ENCODE measurements at regions not wholly inside any gene's neighbourhood (a gene's known extent, or its start where the extent isn't known, plus 50 kb on each side); places are given as distances from the start of the nearest gene placed in this dataset.

- H3K27ac ChIP-seq (ENCODE audit: low read length): no peak overlapping the region
- no peak overlapping the region for H3K4me2 ChIP-seq (ENCODE audit: low read length)
- no peaks in the 10 kb centered on the region for H4K20me1 ChIP-seq (ENCODE audit: low read length)
- H2AFZ ChIP-seq (ENCODE audit: low read length): no peak overlapping the region
- TF ChIP-seq CTCF (conservative IDR thresholded peaks at IDR 0.05; ENCODE audit: low read depth, low read length): no peak
- no peak for TF ChIP-seq EZH2 (IDR thresholded peaks at IDR 0.05; ENCODE audit: low read length, unreplicated experiment)
- TF ChIP-seq EZH2phosphoT487 (IDR thresholded peaks at IDR 0.05; ENCODE audit: borderline replicate concordance, low read length): no peak
- H3K4me3 ChIP-seq (ENCODE audit: low read length): no peak overlapping the region
- ATAC-seq (no peak), DNase-seq (no peak)
- no peak overlapping the region for H3K9ac ChIP-seq (ENCODE audit: low read length)
- H3K9me3 ChIP-seq (ENCODE audit: low read length): no peaks in the 10 kb centered on the region
- POLR2A ChIA-PET (ENCODE audit: unreplicated experiment): no interaction called here
- H3K9me2 ChIP-seq (replicated peaks; ENCODE audit: low read length): no peaks in the 10 kb centered on the region
- CTCF ChIA-PET: no interaction called here
- peaks cover 36% of the 10 kb centered on the region for H3K27me3 ChIP-seq (ENCODE audit: low read length)
- no peaks in the 10 kb centered on the region for H3K79me2 ChIP-seq (ENCODE audit: low read length)
- BruUV-seq (replicated peaks): no TSS peak
- H3K36me3 ChIP-seq (ENCODE audit: low read depth, low read length): no peaks in the 10 kb centered on the region
- intact Hi-C loops (cut with micrococcal nuclease): no loop called here
- no peaks in the 10 kb centered on the region for H3F3A ChIP-seq (ENCODE audit: low read length, unreplicated experiment)
- no peaks in the 10 kb centered on the region for H3K4me1 ChIP-seq (ENCODE audit: insufficient read depth, low read length)
Observed at GRCh38 chr16:86080982-86081381, 182.0 kb downstream of the IRF8 start.

- H3K4me2 ChIP-seq (ENCODE audit: low read length): no peak overlapping the region
- H4K20me1 ChIP-seq (ENCODE audit: low read length): no peaks in the 10 kb centered on the region
- no peaks in the 10 kb centered on the region for H3F3A ChIP-seq (ENCODE audit: low read length, unreplicated experiment)
- POLR2A ChIA-PET (ENCODE audit: unreplicated experiment): no interaction called here
- no peak overlapping the region for H3K27ac ChIP-seq (ENCODE audit: low read length)
- peaks cover 36% of the 10 kb centered on the region for H3K27me3 ChIP-seq (ENCODE audit: low read length)
- no peak for DNase-seq
- H2AFZ ChIP-seq (ENCODE audit: low read length): no peak overlapping the region
- BruUV-seq (replicated peaks): no TSS peak
- TF ChIP-seq EZH2 (IDR thresholded peaks at IDR 0.05; ENCODE audit: low read length, unreplicated experiment) (no peak), EZH2phosphoT487 (IDR thresholded peaks at IDR 0.05; ENCODE audit: borderline replicate concordance, low read length) (no peak), CTCF (conservative IDR thresholded peaks at IDR 0.05; ENCODE audit: low read depth, low read length) (no peak)
- CTCF ChIA-PET: no interaction called here
- no peaks in the 10 kb centered on the region for H3K9me3 ChIP-seq (ENCODE audit: low read length)
- no peak overlapping the region for H3K4me3 ChIP-seq (ENCODE audit: low read length)
- no peaks in the 10 kb centered on the region for H3K36me3 ChIP-seq (ENCODE audit: low read depth, low read length)
- H3K9me2 ChIP-seq (replicated peaks; ENCODE audit: low read length): no peaks in the 10 kb centered on the region
- no peaks in the 10 kb centered on the region for H3K4me1 ChIP-seq (ENCODE audit: insufficient read depth, low read length)
- intact Hi-C loops (cut with micrococcal nuclease): no loop called here
- H3K9ac ChIP-seq (ENCODE audit: low read length): no peak overlapping the region
- ATAC-seq: no peak
- no peaks in the 10 kb centered on the region for H3K79me2 ChIP-seq (ENCODE audit: low read length)
Observed at GRCh38 chr16:86082418-86083030, 183.6 kb downstream of the IRF8 start.

- POLR2A ChIA-PET (ENCODE audit: unreplicated experiment): no interaction called here
- no peak overlapping the region for H3K4me2 ChIP-seq (ENCODE audit: low read length)
- ATAC-seq: no peak
- no peak overlapping the region for H3K9ac ChIP-seq (ENCODE audit: low read length)
- CTCF ChIA-PET: no interaction called here
- no peaks in the 10 kb centered on the region for H3K9me2 ChIP-seq (replicated peaks; ENCODE audit: low read length)
- H3K9me3 ChIP-seq (ENCODE audit: low read length): no peaks in the 10 kb centered on the region
- H3K4me3 ChIP-seq (ENCODE audit: low read length): no peak overlapping the region
- no peaks in the 10 kb centered on the region for H4K20me1 ChIP-seq (ENCODE audit: low read length)
- H2AFZ ChIP-seq (ENCODE audit: low read length): no peak overlapping the region
- DNase-seq: no peak
- no TSS peak for BruUV-seq (replicated peaks)
- H3K36me3 ChIP-seq (ENCODE audit: low read depth, low read length): no peaks in the 10 kb centered on the region
- intact Hi-C loops (cut with micrococcal nuclease): no loop called here
- no peaks in the 10 kb centered on the region for H3K4me1 ChIP-seq (ENCODE audit: insufficient read depth, low read length)
- TF ChIP-seq CTCF (conservative IDR thresholded peaks at IDR 0.05; ENCODE audit: low read depth, low read length) (no peak), EZH2phosphoT487 (IDR thresholded peaks at IDR 0.05; ENCODE audit: borderline replicate concordance, low read length) (no peak), EZH2 (IDR thresholded peaks at IDR 0.05; ENCODE audit: low read length, unreplicated experiment) (no peak)
- H3K27me3 ChIP-seq (ENCODE audit: low read length): peaks cover 41% of the 10 kb centered on the region
- no peaks in the 10 kb centered on the region for H3F3A ChIP-seq (ENCODE audit: low read length, unreplicated experiment)
- no peaks in the 10 kb centered on the region for H3K79me2 ChIP-seq (ENCODE audit: low read length)
- no peak overlapping the region for H3K27ac ChIP-seq (ENCODE audit: low read length)
Observed at GRCh38 chr16:86083382-86084002, 184.5 kb downstream of the IRF8 start.

Data from PC-3 (cell line).